ENCODE measurements at regions not wholly inside any gene's neighbourhood (a gene's known extent, or its start where the extent isn't known, plus 50 kb on each side); places are given as distances from the start of the nearest gene placed in this dataset.

DNA sequence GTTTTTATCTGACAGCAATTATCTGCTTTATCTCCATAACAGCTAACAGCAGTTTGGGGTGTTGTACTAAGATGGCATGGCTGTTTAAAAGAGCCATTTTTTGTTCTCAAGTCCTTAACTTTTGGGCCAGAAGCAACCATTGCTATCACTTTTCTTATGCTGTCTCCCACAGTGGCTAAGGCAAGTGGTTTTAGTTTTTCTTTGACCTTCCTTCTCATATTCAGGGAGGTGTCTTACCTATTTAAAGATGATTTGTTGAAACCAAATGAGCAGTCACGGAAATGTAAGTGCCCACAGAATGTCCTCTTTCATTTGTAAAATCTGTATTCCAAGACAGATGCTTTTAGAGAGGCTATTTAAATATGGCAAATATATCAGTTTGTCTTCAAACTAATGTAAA is 96.8 kb upstream of the USP15 start:
- Histone ChIP-seq H3K27me3 (ENCODE audit: control insufficient read depth in 2 of 2, insufficient read depth in 2 of 2, low read length in 2 of 2) (no peaks in the 10 kb centered on the region), H3K27ac (ENCODE audit: extremely low read depth, low read depth, low read length) (no peak overlapping the region), H3K9ac (ENCODE audit: insufficient read depth in 1 of 2, low read depth in 2 of 2, low read length in 2 of 2) (no peak overlapping the region), H3K79me2 (ENCODE audit: control insufficient read depth, insufficient read depth, low read length) (no peaks in the 10 kb centered on the region), H4K20me1 (replicated peaks; ENCODE audit: control insufficient read depth, insufficient read depth, low read length) (no peaks in the 10 kb centered on the region), H3K9me1 (ENCODE audit: control insufficient read depth, insufficient read depth, low read length) (no peaks in the 10 kb centered on the region), H3K36me3 (ENCODE audit: control insufficient read depth, insufficient read depth, low read length) (no peaks in the 10 kb centered on the region), H3K4me3 (no peak overlapping the region), H3K9me3 (replicated peaks; ENCODE audit: control insufficient read depth, insufficient read depth, low read depth, low read length) (no peaks in the 10 kb centered on the region), H3K4me2 (ENCODE audit: insufficient read depth, low read length) (no peak overlapping the region), H3K4me1 (replicated peaks in 1 of 2; ENCODE audit: control insufficient read depth in 2 of 2, insufficient read depth in 2 of 2, low read length in 2 of 2) (no peaks in the 10 kb centered on the region), H2AFZ (ENCODE audit: low read depth, low read length) (no peak overlapping the region)
- FAIRE-seq (no peak), ATAC-seq (no peak), DNase-seq (ENCODE audit: extremely low read depth in 1 of 4, low spot score in 3 of 4) (no peak)
- ChIA-PET CTCF (ENCODE audit: low intra/inter-chr PET ratio) (no interaction called here), POLR2A (no interaction called here)
- 8% methylated on average over 1 of the region's 1 CpG for WGBS (ENCODE audit: insufficient coverage, low coverage, missing lambda C conversion rate)
- no peak for TF ChIP-seq E2F3 (CRISPR knock-in tag; IDR thresholded peaks at IDR 0.05)
- TF ChIP-seq SAP30 (IDR thresholded peaks at IDR 0.05; ENCODE audit: borderline replicate concordance, insufficient read depth, low read depth, low read length, poor library complexity, severe bottlenecking), result no peak
- intact Hi-C loops (cut with micrococcal nuclease) (no loop called here), in situ Hi-C loops (cut with MboI) (no loop called here)
- BruUV-seq (replicated peaks), result no TSS peak

DNA sequence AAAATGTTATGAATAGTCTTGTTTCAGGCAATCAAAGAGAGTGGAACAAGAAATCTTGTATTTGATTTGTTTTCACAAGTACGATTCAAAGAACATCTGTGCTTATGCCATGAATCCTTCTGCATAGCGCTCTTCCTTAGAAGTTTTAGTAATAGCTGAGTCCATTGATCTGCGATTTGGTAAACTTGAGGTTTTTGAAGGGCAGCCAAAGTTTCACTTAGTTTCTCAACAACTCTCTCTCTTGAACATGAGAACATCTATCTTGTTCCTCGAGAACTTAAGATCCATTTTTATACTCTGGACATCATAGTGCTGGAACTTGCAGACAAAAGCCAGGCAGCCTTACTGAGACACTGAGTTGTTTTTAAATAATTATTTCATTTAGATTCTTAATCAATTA is 96.2 kb upstream of the USP15 start:
- no peaks in the 10 kb centered on the region for H3K9me3 ChIP-seq (replicated peaks; ENCODE audit: control insufficient read depth, insufficient read depth, low read depth, low read length)
- no peaks in the 10 kb centered on the region for H4K20me1 ChIP-seq (replicated peaks; ENCODE audit: control insufficient read depth, insufficient read depth, low read length)
- ATAC-seq, result no peak
- no peak overlapping the region for H3K9ac ChIP-seq (ENCODE audit: insufficient read depth in 1 of 2, low read depth in 2 of 2, low read length in 2 of 2)
- ChIA-PET POLR2A (no interaction called here), CTCF (ENCODE audit: low intra/inter-chr PET ratio) (no interaction called here)
- no peaks in the 10 kb centered on the region for H3K9me1 ChIP-seq (ENCODE audit: control insufficient read depth, insufficient read depth, low read length)
- H3K4me1 ChIP-seq (replicated peaks in 1 of 2; ENCODE audit: control insufficient read depth in 2 of 2, insufficient read depth in 2 of 2, low read length in 2 of 2), result no peaks in the 10 kb centered on the region
- no peak overlapping the region for H3K4me2 ChIP-seq (ENCODE audit: insufficient read depth, low read length)
- FAIRE-seq, result no peak
- H2AFZ ChIP-seq (ENCODE audit: low read depth, low read length), result no peak overlapping the region
- H3K27ac ChIP-seq (ENCODE audit: extremely low read depth, low read depth, low read length), result no peak overlapping the region
- no peaks in the 10 kb centered on the region for H3K79me2 ChIP-seq (ENCODE audit: control insufficient read depth, insufficient read depth, low read length)
- DNase-seq (ENCODE audit: extremely low read depth in 1 of 4, low spot score in 3 of 4), result no peak
- no peaks in the 10 kb centered on the region for H3K27me3 ChIP-seq (ENCODE audit: control insufficient read depth in 2 of 2, insufficient read depth in 2 of 2, low read length in 2 of 2)
- H3K36me3 ChIP-seq (ENCODE audit: control insufficient read depth, insufficient read depth, low read length), result no peaks in the 10 kb centered on the region
- intact Hi-C loops (cut with micrococcal nuclease) (no loop called here), in situ Hi-C loops (cut with MboI) (no loop called here)
- no peak overlapping the region for H3K4me3 ChIP-seq
- WGBS (ENCODE audit: insufficient coverage, low coverage, missing lambda C conversion rate), result 6% methylated on average over 4 of the region's 4 CpGs
- BruUV-seq (replicated peaks), result no TSS peak
- no peak for TF ChIP-seq ZNF584 (CRISPR knock-in tag; IDR thresholded peaks at IDR 0.05; ENCODE audit: low read depth)
- no peak for TF ChIP-seq PCBP1 (IDR thresholded peaks at IDR 0.05; ENCODE audit: low read depth, low read length, poor library complexity, severe bottlenecking)
- no peak for TF ChIP-seq ARID2 (IDR thresholded peaks at IDR 0.05)
- TF ChIP-seq, protein P1, sequence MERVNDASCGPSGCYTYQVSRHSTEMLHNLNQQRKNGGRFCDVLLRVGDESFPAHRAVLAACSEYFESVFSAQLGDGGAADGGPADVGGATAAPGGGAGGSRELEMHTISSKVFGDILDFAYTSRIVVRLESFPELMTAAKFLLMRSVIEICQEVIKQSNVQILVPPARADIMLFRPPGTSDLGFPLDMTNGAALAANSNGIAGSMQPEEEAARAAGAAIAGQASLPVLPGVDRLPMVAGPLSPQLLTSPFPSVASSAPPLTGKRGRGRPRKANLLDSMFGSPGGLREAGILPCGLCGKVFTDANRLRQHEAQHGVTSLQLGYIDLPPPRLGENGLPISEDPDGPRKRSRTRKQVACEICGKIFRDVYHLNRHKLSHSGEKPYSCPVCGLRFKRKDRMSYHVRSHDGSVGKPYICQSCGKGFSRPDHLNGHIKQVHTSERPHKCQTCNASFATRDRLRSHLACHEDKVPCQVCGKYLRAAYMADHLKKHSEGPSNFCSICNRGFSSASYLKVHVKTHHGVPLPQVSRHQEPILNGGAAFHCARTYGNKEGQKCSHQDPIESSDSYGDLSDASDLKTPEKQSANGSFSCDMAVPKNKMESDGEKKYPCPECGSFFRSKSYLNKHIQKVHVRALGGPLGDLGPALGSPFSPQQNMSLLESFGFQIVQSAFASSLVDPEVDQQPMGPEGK (CRISPR knock-in tag; IDR thresholded peaks at IDR 0.05; ENCODE audit: borderline replicate concordance), result no peak
- TF ChIP-seq, protein P2, sequence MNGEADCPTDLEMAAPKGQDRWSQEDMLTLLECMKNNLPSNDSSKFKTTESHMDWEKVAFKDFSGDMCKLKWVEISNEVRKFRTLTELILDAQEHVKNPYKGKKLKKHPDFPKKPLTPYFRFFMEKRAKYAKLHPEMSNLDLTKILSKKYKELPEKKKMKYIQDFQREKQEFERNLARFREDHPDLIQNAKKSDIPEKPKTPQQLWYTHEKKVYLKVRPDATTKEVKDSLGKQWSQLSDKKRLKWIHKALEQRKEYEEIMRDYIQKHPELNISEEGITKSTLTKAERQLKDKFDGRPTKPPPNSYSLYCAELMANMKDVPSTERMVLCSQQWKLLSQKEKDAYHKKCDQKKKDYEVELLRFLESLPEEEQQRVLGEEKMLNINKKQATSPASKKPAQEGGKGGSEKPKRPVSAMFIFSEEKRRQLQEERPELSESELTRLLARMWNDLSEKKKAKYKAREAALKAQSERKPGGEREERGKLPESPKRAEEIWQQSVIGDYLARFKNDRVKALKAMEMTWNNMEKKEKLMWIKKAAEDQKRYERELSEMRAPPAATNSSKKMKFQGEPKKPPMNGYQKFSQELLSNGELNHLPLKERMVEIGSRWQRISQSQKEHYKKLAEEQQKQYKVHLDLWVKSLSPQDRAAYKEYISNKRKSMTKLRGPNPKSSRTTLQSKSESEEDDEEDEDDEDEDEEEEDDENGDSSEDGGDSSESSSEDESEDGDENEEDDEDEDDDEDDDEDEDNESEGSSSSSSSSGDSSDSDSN (IDR thresholded peaks at IDR 0.05; ENCODE audit: borderline replicate concordance in 1 of 2, low read depth in 2 of 2, low read length in 2 of 2), result no peak
- no peak for TF ChIP-seq ZNF589 (CRISPR knock-in tag; IDR thresholded peaks at IDR 0.05; ENCODE audit: low read depth)
- no peak for TF ChIP-seq MXI1 (IDR thresholded peaks at IDR 0.05; ENCODE audit: low read depth, low read length)
- TF ChIP-seq ILK (tag; IDR thresholded peaks at IDR 0.05; ENCODE audit: borderline replicate concordance, low read depth), result no peak

Measured in K562 (cell line).